H7 (cell line): ENCODE measurements at regions not wholly inside any gene's neighbourhood (a gene's known extent, or its start where the extent isn't known, plus 50 kb on each side); places are given as distances from the start of the nearest gene placed in this dataset.
"Not testable (repeated sequence)": the region's sequence is repeated elsewhere in the genome, so short reads cannot be mapped to it uniquely, and the experiment has no call there.

Experiments
- DNase-seq: peaks from one replicate; pipeline ENCODE4 v3.0.0; 2012
- H3K27me3 ChIP-seq: 2 replicates; pipeline ENCODE4 v1.6.0; 2011; ENCODE audit warnings: mild to moderate bottlenecking, low read length; ENCODE audit not compliant: control insufficient read depth, insufficient read depth
- H3K36me3 ChIP-seq: replicated peaks from 2 replicates; pipeline ENCODE4 v1.5.1; 2011; ENCODE audit warnings: low read length; ENCODE audit not compliant: control insufficient read depth, insufficient read depth
- H3K4me3 ChIP-seq: 2 replicates; pipeline ENCODE4 v1.5.1; 2011; ENCODE audit warnings: low read depth, mild to moderate bottlenecking, control low read depth, low read length, moderate library complexity; ENCODE audit not compliant: insufficient read depth

DNA sequence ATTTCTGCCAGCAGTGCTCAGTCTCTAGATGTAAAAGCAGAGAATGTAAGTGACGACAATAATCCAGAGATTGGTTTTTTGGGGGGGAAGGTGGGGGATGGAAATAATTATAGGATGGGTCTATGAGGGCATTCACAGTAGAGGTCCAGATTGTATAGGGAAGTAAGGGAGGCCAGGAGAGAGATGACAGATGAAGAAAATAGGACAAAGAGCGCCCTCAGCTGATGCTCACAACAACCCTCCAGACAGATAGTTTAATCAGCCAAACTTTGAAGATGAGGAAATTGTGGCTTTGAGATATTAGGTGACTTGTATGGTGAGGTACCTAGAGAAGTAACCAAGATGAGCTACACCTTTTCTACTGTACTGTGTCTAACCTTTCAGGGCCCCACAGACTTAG, 137.9 kb downstream of the MAGEB17 start:
- no peak for DNase-seq
- Histone ChIP-seq H3K27me3 (no peaks in the 10 kb centered on the region), H3K36me3 (no peaks in the 10 kb centered on the region), H3K4me3 (no peak overlapping the region)

DNA sequence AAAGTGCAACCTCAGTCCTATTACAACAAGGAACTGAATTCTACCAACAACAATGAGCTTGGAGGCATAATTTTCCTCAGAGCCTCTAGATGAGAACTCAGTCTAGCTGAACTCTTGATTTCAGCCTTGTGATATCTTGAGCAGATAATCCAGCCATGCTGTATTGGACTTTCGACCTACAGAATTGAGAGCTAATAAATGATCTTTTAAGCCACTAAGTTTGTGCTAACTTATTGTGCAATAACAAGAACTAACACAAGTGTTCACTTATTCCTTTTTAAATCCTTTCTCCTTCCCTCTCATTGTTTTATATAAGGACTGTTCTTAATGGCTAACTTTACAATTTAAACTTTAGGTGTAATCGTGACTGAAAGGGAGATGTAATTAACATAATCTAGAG, 140.7 kb downstream of the MAGEB17 start:
- no peak for DNase-seq
- no peaks in the 10 kb centered on the region for H3K27me3 ChIP-seq
- H3K36me3 ChIP-seq: no peaks in the 10 kb centered on the region
- no peak overlapping the region for H3K4me3 ChIP-seq

DNA sequence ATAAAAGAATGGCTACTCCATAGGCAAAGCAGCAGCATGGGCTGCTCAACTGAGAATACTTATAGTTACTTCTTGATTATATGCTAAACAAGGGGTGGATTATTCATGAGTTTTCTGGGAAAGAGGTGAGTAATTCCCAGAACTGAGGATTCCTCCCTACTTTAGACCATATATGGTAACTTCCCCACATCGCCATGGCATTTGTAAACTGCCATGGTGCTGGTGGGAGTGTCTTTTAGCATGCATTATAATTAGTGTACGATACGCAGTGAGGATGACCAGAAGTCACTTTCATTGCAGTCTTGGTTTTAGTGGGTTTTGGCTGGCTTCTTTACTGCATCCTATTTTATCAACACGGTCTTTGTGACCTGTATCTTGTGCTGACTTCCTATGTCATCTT, 141.5 kb downstream of the MAGEB17 start:
- Histone ChIP-seq H3K36me3 (no peaks in the 10 kb centered on the region), H3K4me3 (no peak overlapping the region), H3K27me3 (no peaks in the 10 kb centered on the region)
- DNase-seq: no peak

DNA sequence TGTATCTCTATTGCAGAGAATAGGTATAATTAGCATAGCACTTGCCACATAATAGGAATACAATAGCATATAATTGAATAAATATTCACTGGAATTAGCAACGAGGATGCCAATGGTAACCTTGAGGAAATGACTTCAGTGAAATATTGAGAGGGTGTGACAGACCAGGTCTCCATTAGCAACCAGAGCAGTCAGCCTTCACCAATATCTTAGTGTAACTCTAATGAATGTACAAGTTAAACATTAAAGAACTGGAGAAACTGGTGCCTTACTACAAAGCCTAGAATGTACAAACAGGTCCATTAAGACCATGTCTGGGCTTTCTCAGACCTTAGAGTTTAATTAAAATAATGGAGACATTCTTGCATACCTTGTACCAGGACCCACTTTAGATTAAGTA, 143.0 kb downstream of the MAGEB17 start:
- H3K36me3 ChIP-seq: no peaks in the 10 kb centered on the region
- DNase-seq: no peak
- H3K27me3 ChIP-seq: no peaks in the 10 kb centered on the region

DNA sequence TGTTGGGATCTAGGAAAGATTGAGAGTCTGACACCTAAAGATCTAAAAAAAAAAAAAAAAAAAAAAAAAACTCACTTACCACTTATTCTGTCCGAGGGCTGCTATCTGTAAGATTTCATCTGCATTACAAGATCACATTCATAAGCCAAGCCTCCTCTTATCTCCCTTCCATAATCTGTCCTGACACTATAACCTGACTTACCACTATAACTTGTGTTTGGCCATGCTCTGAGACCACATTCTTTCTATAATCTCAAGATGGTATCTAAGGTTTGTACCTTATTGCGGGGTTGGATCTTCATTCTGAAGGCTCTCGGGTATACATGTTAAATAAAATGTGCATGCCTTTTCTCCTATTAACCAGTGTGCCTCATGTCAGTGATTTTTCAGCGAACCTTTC, 144.4 kb downstream of the MAGEB17 start:
- Histone ChIP-seq H3K4me3 (no peak overlapping the region), H3K27me3 (no peaks in the 10 kb centered on the region), H3K36me3 (no peaks in the 10 kb centered on the region)
- DNase-seq: no peak

More for the DNA sequence above, 143.0 kb downstream of the MAGEB17 start:
- H3K4me3 ChIP-seq: no peak overlapping the region

DNA sequence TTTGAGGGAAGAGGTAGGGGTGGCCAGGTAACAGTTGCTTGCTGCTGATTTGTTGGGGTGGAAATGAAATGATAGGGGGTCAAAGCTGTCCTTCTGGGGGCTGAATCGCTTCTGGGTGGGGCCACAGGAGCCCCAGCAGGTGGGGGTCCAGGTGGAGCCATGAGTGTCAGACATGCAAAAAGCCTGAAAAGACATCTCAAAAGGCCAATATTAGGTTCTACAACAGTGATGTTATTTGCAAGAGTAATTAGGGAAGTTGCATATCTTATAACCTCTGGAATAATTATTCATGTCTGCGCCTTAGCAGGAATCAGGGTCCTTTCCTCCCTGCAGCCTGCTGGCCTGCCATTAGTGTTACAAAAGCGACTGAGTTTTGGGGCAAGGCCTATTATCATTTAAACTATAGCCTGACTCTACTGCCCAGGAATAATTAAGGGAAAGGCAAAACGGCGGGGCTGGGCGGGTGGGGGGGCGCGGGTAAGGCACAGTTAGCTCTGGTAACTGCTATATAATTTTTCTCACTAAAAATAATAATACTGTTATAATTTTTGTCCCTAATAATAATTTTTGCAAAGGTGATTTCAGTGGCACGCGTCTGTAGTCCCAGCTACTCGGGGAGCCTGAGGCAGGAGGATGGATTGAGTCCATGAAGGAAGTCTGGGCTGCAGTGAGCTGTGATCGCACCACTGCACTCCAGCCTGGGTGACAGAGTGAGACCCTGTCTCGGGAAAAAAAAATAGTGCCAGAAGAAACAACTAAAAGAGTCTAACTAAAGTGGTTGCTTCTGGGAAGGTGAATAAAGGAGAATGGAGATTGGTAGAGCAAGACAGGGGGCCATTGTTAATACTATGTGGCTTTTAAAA, 145.7 kb downstream of the MAGEB17 start:
- Histone ChIP-seq H3K36me3 (no peaks in the 10 kb centered on the region), H3K4me3 (no peak overlapping the region), H3K27me3 (no peaks in the 10 kb centered on the region)
- DNase-seq: peak; percentile 26

DNA sequence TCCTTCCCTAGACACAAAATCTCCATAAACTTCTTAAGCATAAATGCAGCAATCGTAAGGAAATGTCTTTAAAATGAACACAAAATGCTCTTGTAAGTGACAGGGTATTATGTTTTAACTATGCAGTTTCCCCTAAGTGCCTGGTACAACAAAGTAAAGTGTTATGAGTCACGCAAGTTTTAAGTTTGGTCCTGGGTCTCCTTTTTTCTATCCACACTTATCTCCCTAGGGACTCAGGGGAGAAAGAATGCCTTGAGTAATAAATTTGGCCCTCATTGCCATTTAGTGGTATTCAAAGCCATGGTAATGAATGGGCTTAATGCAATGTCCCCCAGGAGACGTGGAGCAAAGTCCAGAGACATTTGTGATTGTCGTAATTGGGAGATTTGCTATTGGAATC, 149.1 kb downstream of the MAGEB17 start:
- Histone ChIP-seq H3K4me3 (no peak overlapping the region), H3K27me3 (no peaks in the 10 kb centered on the region), H3K36me3 (no peaks in the 10 kb centered on the region)
- DNase-seq: no peak

DNA sequence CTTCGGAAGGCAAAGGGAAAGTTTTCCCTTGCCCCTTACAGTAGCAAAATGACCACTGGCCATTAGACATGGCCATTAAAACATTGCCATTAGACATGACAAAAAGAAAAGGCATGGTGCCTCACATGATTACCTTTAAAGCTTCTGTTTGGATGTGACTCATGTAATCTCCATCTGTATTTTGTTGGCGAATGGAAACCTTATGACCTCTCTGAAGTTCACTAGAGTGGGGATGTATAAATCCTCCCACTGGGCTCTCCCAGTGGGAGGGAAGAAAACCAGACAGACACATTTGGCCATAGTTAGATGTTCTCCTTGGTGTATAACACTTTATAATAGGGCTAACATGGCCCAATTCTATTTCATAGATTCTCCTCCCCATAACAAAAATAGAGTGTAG, 152.6 kb downstream of the MAGEB17 start:
- no peak for DNase-seq
- H3K27me3 ChIP-seq: no peaks in the 10 kb centered on the region
- H3K36me3 ChIP-seq: no peaks in the 10 kb centered on the region
- no peak overlapping the region for H3K4me3 ChIP-seq

DNA sequence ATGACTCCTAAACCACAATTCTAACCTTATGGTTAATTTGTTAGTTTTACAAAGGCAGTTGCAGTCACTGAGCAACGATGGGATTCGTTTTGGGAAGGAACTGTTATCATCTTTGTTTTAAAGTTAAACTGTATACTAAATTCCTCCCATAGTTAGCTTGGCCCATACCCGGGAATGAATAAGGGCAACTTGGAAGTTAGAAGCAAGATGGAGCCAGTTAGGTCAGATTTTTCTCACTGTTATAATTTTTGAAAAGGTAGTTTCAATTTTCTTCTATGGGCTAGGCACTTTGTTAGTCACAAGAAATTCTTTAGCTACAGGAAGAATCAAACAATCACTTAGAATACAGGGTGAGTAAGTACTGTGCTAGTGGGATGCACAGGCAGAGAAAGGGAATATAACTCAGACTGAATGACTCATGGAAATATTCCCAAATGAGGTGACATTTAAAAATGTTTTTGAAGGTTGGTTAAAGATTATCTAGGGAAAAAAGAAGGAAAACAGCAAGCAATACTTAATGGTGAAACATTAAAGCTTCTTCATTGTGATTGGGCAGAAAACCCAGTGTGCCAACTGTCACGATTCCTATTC, 153.6 kb downstream of the MAGEB17 start:
- DNase-seq: no peak
- Histone ChIP-seq H3K27me3 (no peaks in the 10 kb centered on the region), H3K36me3 (no peaks in the 10 kb centered on the region), H3K4me3 (no peak overlapping the region)

DNA sequence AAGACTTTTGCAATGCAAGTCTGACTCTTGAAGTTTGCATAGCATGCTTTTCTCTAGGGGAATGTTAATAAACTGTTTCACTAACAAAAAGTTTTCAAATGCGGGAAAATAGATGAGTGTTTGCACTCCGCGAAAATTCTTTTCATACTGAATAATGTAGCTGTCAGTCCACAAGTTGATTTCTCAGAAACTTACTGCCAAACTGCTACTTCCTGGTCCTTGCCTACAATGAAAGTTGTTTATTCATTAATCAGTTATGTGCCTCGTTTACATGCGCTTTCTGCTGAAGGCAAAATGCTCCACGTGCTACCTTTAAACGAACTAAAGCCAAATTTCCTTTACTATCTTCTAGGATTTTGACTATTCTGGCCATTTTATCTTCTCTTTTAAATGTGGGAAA, 166.2 kb downstream of the MAGEB17 start:
- no peak overlapping the region for H3K4me3 ChIP-seq
- no peak for DNase-seq
- H3K27me3 ChIP-seq: no peaks in the 10 kb centered on the region
- H3K36me3 ChIP-seq: no peaks in the 10 kb centered on the region

DNA sequence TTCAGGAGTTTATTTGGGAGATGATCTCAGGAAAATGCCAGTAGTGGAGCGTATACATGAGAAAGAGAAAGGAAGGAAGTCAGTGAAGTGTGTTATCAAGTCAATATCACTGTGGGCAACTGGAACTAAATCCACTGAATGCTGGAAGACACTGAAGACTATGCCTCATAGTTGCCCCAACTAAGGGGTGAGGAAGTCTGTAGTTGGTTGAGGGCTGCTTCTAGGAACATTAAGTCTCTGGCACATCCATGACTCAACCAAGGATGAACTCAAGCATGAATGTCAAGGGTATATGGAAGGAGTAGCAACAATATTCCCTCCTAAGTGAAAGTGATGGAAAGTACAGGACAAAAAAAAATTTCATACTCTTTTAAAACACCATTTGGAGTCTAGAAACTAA, 167.9 kb downstream of the MAGEB17 start:
- DNase-seq: no peak
- Histone ChIP-seq H3K27me3 (no peaks in the 10 kb centered on the region), H3K36me3 (no peaks in the 10 kb centered on the region), H3K4me3 (no peak overlapping the region)

DNA sequence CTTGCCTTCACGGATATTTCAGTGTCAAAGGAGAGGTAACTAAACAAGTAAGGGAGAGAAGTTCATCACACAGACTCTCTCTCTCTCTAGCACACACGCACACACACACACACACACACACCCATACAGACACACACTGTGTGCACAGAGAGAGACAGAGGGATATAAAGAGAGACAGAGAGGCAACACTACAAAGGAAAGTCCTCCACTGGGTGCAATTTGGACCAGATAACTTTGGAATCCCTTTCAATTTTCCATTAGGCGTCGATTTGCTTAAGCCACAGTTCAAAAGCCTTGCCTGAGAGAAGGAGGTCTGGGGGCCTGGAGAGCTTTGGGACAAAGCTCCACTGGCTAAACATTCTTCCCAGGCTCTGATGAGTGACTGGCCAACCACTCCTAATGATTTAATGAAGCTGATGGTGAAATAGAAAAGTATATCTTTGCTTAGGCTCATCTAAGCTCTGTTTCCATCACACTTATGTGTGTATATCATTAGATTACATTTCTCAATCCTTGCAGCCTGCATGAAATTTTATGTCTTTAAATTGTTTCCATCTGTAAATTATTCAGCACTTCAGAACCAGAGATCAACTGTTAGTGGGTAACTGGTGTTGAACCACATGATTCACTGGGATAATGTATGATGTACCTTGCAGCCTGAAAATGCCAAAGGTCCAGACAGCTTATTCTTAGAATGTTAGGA, 180.8 kb downstream of the MAGEB17 start:
- Histone ChIP-seq H3K4me3 (no peak overlapping the region), H3K27me3 (no peaks in the 10 kb centered on the region), H3K36me3 (no peaks in the 10 kb centered on the region)
- DNase-seq: no peak

DNA sequence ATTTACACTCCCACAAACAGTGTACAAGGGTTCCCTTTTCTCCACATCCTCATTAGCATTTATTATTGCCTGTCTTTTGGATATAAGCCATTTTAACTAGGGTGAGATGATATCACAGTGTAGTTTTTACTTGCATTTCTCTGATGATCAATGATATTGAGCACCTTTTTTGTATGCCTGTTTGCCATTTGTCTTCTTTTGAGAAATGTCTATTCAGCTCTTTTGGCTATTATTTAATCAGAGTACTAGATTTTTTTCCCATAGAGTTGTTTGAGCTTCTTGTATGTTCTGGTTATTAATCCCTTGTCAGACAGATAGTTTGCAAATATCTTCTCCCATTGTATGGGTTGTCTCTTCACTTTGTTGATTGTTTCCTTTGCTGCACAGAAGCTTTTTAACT, 190.6 kb downstream of the MAGEB17 start:
- no peaks in the 10 kb centered on the region for H3K27me3 ChIP-seq
- H3K4me3 ChIP-seq: no peak overlapping the region
- H3K36me3 ChIP-seq: no peaks in the 10 kb centered on the region
- DNase-seq: no peak

DNA sequence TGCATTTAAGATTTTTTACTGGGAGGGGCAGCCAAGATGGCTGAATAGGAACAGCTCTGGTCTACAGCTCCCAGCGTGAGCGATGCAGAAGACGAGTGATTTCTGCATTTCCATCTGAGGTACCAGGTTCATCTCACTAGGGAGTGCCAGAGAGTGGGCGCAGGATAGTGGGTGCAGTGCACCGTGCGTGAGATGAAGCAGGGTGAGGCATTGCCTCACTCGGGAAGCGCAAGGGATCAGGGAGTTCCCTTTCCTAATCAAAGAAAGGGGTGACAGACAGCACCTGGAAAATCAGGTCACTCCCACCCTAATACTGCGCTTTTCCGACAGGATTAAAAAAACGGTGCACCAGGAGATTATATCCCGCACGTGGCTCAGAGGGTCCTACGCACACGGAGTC, 192.8 kb downstream of the MAGEB17 start:
- not testable (repeated sequence) for H3K27me3 ChIP-seq, DNase-seq, H3K4me3 ChIP-seq, H3K36me3 ChIP-seq

DNA sequence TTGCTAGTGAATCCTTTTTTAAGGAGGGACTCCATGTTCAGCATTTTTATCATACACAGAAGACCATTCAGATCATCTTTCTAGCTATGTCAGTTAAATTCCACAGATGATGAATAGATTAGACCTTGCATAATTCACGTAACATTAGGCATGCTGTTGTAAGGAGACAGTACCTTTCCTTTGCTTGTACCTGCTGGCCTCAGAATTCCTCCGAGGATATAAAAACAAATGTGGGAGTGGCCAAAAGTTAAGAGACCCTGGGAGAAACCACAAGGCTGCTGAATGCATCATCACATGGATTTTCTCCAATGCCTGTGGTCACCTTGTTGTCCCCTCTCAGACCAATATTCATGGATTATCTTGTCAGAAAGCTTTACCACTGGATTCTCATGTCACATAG, 201.4 kb downstream of the MAGEB17 start:
- Histone ChIP-seq H3K27me3 (no peaks in the 10 kb centered on the region), H3K36me3 (no peaks in the 10 kb centered on the region), H3K4me3 (no peak overlapping the region)
- DNase-seq: no peak
